ENCODE measurements at regions not wholly inside any gene's neighbourhood (a gene's known extent, or its start where the extent isn't known, plus 50 kb on each side); places are given as distances from the start of the nearest gene placed in this dataset.
A peak's percentile ranks its signal among the peaks of the same experiment; 100 is the strongest.

DNA sequence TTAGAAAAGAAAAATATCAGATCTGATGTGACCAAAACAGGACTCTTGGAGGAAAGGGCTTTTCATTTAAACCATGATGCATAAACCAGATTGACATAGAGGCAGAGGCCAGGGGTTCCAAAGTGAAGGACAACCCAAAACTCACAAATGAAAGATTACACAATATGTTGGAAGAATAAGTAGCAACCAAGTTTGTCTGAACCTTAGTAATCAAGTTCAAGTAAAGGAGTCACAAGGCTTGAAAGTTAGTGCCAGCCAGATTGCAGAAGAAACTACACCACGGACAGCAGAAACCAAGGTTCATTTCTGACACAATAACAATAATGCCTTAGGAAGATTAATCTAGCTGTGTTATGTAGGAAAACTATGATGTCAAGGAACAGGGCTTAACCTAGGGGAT is 124.6 kb downstream of the ZC3H11B start:
- intact Hi-C loops (cut with DNase I) = no loop called here
- ATAC-seq (peak; percentile 52), DNase-seq (ENCODE audit: low spot score) (no peak)

DNA sequence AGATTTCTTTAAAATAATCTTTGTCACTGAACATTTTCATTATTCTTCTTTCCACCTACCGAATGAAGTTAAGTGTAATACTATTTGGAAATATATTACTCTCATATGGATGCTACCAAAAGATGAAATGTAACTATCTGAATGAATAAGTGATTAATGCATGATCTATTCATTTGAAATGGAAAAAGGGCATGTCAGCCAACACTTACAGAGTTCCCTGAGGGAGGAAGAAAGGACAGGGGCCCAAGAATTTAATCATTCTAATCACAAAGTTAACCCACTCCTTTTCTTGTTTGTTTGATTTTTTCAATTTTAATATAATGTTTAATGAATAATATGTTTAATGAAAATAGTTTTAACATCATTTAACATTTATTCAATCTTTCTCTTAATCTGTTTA is 129.4 kb downstream of the ZC3H11B start:
- ATAC-seq (no peak), DNase-seq (ENCODE audit: low spot score) (no peak)
- intact Hi-C loops (cut with DNase I) = no loop called here

DNA sequence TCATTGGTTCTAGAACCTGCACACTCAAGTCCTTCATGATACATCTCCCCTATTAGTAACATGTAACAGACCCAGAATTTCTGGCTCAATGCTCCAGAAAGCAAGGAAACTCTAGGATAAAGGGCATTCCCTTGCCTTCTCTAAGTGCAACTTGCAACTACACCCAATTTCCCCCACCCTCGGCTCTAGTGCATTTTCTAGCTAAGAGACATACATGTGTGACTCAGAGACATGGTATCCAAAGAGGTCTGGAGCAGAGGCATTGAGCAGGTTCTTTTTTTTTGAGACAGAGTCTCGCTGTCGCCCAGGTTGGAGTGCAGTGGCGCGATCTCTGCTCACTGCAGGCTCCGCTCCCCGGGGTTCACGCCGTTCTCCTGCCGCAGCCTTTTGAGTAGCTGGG is 132.9 kb downstream of the ZC3H11B start:
- intact Hi-C loops (cut with DNase I) = no loop called here
- no peak for ATAC-seq
- DNase-seq (ENCODE audit: low spot score) = no peak

DNA sequence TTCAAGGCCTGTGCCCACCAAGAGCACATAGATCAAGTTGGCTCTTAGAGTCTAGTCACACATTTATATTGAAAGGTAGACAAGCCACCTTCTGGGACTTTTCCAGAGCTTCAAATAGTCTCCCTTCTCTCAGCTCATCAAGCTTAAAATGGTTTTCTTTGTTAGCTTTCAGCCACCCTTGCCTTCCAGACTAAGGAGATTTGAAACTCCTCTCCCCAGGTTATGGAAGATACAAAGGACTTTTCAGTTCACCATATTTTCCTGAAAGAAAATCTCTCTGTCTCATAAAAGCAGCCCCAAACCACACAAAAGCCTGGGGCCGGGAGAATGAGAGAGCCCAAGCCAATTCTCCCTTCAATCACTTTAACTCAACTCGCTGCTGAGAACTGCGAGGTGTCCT is 134.1 kb downstream of the ZC3H11B start:
- no peak for ATAC-seq
- intact Hi-C loops (cut with DNase I) = no loop called here
- DNase-seq (ENCODE audit: low spot score) = no peak

DNA sequence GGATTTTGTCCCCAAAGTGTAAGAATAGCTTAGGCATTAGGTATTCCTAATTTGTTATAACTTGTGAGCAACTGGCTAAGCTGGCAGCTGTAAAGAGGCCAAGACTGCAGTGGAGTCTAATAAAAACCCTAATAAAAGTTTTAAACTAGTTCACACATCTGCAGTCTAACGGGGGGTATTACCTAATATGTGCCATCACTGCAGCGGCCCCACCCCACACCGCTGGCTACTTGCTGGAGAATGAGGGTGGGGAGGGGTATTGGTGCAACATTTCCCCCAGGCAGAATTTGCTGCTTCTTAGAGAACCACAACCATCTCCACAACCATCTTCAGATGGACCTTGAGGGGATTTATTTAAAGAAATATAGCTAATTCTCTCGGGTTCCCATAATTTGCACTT is 135.0 kb downstream of the ZC3H11B start:
- intact Hi-C loops (cut with DNase I) = no loop called here
- no peak for ATAC-seq
- no peak for DNase-seq (ENCODE audit: low spot score)

DNA sequence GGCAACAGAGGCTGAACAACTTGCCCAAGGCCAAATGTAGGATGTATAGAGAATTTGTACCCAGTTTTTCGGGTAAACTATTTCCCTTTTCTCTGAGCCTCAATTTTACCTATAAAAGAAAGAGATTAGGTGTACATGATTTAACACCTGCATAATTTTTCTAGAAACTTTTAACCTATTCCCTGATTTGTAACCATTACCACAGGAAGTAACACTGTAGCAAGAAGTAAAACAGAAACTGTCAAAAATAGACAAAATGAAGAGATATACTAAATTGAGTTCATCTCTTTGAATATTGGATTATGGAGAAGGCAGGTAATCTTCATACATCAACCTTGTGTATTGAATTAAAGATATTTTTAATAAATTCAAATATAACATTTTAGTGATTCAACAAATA is 136.2 kb downstream of the ZC3H11B start:
- no peak for DNase-seq (ENCODE audit: low spot score)
- no peak for ATAC-seq
- intact Hi-C loops (cut with DNase I) = no loop called here

DNA sequence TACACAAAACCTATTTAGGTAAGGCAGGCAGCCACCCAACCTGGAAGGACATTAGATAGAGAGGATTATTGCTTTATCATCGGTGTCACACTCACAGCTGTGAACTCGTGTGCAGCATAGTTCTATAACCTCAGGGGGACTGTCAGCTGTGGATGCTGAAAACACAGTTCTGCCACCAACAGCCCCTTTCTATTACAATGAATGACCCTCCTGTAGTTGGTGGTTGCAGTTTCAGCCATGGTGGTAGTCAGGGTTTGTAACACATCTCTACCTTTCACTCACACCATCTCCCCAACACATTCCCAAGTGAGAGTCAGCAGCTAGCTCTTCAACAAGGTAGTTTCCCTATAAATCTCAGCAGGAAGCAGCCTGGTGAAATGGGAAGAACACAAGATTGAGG is 136.8 kb downstream of the ZC3H11B start:
- ATAC-seq (no peak), DNase-seq (ENCODE audit: low spot score) (no peak)
- intact Hi-C loops (cut with DNase I) = no loop called here

DNA sequence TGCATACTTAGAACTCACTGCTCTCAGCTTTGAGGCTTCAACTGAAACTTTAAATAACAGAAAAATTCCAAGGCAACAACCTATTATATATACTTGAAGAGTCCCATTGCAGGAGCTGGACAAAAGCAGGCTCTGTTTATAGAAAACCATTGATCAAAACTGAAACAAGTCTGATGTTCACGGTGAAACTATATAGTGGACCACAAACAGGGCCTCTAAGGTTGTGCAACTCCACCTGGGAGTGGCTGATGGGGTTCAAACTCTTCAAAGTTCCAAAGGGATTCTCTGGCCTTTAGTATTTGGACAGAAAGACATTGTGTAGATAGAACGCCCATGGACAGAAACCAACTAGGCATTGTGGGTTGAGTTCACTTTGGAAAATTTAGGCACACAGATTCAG is 140.3 kb downstream of the ZC3H11B start:
- intact Hi-C loops (cut with DNase I) = no loop called here
- no peak for ATAC-seq
- no peak for DNase-seq (ENCODE audit: low spot score)

DNA sequence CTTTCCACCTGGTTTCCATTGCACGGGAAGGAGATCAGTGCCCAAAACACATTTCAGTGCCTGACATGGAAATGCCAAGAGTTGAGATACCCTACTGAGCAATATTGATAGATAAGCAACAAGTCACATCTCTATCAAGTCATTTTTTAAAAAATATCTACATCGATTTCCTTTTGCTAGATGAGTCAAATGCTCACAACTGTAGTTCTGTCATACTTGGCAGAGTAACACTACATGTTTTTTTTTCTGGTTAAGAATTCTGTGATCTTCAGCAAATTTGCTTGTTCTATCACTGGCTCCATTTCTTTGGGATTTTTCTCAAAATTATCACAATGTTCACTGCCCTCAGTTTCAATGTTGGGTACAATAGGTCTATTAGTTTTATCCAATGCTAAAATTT is 145.4 kb downstream of the ZC3H11B start:
- ATAC-seq = no peak
- intact Hi-C loops (cut with DNase I) = no loop called here
- no peak for DNase-seq (ENCODE audit: low spot score)

DNA sequence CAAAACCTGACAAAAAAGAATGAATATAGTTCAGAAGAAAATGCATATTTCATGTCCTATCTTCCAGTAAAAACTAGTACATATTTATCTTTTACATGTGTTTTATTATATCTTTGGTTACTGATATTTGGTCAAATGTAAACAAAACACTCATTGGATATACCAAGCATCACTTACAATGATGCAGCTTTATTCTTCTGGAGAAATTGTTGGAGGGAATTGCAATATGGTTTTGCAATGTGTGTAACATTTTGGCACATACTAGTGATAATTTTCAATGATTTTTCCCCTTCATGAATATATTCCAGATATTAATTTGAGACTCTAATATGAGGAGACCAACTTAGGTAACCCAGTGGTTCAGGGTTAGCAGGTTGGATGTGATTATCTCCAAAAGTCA is 146.1 kb downstream of the ZC3H11B start:
- ATAC-seq = no peak
- intact Hi-C loops (cut with DNase I) = no loop called here
- no peak for DNase-seq (ENCODE audit: low spot score)

DNA sequence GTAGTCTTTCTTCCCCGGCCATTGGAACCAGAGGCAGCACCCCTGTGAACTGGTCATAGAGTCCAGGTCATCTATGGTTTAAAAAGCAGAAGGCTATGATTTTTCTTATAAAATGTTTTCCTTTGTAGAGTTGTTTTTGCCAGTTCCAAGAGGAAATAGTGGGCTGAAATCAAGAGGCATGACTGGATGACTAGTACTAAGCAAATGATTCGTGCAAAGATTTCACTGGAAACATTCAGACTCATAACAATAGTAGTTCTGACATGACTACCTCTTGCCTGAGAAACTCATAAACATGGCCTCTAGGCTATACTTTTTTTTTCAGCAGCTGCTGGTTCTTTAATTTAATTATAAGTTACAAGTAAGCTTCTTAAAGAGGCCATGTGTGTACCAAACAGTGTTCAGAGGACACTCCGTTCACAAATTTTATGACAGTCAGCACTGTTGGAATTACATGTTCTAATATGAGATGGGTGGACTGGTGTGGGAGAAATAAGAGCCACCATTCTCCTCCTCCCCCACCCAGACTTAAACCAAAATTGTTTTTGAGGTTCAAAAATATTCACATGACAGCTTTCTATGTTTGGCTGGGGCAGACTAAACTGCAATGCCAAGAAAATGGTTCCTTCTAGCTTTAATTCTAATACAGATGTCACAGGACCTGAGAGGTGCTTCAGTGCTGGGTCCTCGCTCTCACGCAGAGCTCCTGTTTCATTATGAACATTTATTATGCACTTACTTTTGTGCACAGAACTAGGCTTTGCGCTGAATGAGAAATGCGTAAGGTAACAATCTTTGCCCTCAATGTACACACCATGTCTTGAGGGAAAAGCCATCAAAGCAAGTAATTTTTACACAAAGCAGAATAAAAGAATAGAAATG is 147.5 kb downstream of the ZC3H11B start:
- intact Hi-C loops (cut with DNase I) = no loop called here
- ATAC-seq = no peak
- DNase-seq (ENCODE audit: low spot score) = no peak

DNA sequence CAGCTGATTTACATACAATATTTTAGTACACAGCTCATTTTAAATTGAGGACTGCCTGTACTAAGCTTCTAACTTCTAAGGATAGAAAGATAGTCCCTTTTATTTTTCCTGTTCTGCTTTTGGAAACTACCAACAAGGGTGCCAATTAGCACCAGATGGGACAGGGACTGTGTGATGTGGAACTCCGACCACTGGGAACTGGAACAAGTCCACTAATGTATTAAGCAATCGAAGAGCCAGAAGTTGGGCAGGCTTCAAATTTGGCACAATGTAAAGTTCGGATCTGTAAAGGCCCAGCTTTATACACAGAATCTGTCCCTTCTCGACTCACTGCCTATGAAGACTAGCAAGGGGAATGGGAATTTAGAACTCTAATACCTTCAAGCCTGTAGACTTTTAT is 149.3 kb downstream of the ZC3H11B start:
- no peak for DNase-seq (ENCODE audit: low spot score)
- ATAC-seq = peak; percentile 69
- intact Hi-C loops (cut with DNase I) = no loop called here

DNA sequence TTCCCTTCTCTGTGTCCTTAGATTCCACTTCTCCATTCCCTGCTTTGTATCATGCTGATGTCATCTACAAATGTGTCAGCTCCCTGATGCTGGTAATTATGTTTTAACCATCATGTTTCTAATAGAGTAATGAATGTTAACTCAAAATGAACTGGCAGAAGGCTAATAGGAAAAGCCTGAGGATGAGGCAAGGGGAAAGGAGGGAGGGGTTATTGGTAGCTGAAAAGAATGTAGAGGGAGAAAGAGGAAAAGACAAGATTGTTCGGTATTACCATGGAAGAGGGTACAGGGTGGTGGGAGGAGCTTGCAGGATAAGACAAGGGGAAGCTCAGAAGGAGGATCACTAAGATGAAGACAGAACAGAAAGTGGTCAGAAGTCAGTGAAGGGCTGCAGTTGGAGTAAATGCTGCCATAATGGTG is 150.9 kb downstream of the ZC3H11B start:
- ATAC-seq = no peak
- no peak for DNase-seq (ENCODE audit: low spot score)
- intact Hi-C loops (cut with DNase I) = no loop called here

DNA sequence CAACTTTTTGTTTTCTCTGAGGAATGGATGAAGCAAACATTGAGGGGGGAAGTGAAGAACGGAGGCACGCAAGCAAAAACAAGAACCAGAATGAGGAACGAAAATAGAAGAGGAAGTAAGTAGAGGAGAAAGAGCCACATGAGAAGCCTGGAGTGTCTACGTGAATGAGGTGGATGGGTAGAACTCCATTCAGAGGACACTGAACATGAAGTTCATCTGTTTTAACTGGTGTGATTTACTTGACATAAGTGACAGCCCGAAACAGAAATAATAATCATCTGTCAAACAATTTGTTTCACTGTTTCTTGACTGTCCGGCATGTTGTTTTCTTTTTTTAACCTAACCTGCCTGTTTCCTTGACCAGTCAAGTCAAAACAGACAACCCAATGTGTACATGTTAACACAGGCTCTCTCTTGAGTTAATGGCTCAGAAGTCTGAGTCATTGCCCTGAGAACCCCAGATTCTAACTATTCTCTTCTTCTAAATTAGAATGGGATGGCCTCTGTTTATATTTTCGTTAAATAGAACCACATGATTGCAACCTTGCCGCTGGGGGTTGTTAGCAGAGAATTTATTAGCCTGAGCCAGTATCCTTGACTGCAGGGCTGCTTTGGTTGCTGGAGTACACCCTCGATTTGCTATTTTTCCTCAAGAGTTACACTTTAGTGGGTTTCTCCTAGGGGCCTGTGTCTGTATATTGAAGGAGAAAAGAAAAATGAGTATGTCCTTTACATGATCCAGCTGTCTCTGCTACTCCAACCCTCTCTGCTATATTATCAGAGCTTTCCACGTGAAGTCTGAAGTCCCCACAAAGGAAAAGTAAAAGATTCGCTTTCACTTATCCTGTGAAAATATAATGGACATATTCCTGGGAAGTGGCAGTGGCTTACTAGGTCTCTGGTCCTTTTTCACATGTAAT is 151.7 kb downstream of the ZC3H11B start:
- ATAC-seq = peak; percentile 74
- intact Hi-C loops (cut with DNase I) = no loop called here
- DNase-seq (ENCODE audit: low spot score) = no peak

DNA sequence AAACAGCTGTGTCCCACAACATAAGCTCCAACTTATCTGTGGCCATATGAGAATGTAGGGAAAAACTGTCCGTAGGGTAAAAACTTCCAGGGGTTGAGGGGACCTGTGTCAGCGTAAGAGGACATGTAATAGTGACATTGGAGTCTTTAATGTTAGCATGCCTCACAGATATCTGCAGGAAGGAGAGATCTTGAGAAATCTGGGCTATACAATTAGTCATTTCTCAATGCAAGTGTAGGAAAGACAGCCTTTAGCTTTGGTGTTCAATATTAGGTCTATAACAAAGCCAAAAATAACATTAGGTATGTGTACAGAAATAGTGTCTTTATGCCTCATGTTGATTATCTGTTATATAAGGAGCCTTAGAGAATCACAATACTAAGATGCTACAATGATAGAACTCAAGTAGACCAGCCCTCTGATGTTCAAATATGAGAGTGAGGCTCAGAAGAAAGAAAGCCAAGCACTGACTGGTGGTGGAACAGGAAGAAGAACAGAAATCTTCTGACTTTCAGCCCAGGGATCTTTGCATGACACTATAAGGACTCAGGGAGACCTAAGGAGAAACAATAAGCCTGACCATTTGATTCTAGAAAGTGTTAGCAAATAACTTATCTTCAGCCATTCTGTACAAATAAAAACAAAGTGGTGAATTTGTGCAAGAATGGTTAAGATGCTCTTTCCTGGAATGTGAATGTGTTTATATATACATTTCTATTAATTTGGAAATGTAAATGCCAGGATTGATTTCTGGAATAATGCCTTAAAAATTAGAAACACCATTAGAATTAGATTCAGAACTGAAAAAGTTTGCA is 152.6 kb downstream of the ZC3H11B start:
- intact Hi-C loops (cut with DNase I) = no loop called here
- ATAC-seq (no peak), DNase-seq (ENCODE audit: low spot score) (no peak)

DNA sequence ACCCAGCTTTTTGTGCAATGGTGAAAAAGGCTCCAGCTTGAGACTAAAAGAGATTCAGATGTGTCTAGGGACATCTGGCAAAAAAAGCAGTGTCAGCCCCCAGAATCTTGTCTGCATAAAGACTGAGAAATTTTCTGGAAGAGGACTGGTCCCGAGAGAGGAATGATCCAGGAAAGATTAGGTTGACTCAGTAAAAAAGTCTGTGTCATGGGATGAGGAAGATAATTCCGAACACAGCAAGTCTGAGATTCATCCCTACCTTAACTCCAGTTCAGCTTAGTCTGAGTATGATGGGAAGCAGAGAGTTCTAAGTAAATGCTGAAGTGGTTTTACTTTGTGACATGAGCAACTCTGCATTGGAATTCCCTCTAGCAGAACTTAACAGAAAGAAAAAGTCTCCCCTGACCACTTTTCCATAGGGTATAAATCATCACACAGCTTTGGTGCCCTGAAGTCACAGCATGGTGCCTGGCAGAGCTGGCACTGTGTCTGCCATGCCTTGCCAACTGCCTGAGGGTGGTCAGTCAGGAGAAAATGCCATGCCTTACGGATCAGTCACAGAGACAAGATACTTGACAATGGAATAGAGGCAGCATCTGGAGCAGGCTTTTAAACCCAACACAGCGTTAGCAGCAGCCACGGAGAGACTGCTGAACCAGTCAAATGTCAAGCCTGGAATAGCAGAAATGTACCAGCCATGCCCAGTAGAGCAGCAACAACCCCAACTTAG is 153.4 kb downstream of the ZC3H11B start:
- intact Hi-C loops (cut with DNase I) = no loop called here
- ATAC-seq (peak; percentile 25), DNase-seq (ENCODE audit: low spot score) (no peak)

DNA sequence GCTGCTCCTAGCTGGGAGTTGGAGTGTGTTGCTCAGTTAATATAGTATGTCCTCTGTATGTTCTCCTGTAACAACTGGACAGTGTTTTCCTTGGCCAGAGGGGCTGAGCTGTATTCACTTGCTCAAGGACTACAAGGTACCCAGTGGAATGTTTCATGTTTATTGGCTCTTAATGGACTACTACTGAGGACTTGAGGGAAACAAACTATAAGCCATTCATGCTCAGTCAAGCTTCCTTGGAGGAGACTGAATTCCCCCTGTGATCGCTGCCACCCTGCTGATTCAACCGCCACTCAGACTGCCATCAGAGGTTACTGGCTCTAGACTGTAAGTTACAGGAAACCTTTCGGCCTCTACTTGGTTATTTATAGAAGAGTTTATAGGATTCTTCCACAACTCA is 166.6 kb downstream of the ZC3H11B start:
- ATAC-seq (no peak), DNase-seq (ENCODE audit: low spot score) (no peak)
- intact Hi-C loops (cut with DNase I) = no loop called here

DNA sequence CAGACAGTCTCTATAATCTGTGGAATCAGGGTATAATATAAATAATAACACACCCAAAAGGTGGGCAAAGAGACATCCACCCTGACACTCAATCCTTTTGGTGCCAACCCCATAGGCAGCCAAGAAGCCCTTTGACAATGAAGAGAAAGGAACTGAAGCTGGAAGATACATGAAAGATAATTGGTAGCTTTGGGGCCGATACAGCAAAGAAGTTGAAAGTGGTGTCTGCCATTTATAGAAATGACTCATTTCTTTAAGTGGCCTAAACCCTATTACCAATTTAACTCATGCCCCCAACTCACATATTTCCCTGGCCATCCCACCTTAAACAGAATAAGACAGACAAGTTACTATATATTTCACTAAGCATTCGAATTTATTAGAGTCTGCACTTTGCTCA is 167.0 kb downstream of the ZC3H11B start:
- intact Hi-C loops (cut with DNase I) = no loop called here
- DNase-seq (ENCODE audit: low spot score) = no peak
- no peak for ATAC-seq

DNA sequence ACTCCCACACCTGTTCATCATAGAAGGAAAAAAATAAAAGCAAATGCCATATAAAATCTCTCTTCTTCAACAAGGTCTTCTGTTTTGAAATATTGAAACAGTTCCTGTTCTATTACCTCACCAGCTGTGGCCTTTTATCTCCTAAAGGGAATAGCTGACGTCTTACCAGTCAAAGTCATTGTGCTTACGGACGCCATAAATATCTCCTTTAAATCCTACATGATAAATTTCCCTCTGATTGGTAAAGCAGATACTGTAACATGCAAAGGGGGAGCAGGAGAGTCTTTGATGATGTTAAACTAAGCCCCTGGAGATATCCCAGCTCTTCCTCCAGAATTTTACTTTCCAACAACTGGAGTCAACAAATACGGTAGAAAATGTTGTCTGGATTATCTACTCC is 168.4 kb downstream of the ZC3H11B start:
- DNase-seq (ENCODE audit: low spot score) (no peak), ATAC-seq (no peak)
- intact Hi-C loops (cut with DNase I) = no loop called here

Measured in sciatic nerve (tissue), 2 donors.